WTC11 (cell line): ENCODE measurements at regions not wholly inside any gene's neighbourhood (a gene's known extent, or its start where the extent isn't known, plus 50 kb on each side); places are given as distances from the start of the nearest gene placed in this dataset.

Experiments
- ATAC-seq: fragments of 200-7000 bp; cut with Tn5 transposase; 2 replicates; pipeline ENCODE4 v1.10.0; 2021; ENCODE audit warnings: mild to moderate bottlenecking, moderate library complexity
- CTCF ChIA-PET: fragments of 300-600 bp; sonication (Branson Sonifier 250); formaldehyde crosslinking; loops from one replicate; lab custom pipeline; 2021; ENCODE audit warnings: antibody characterized with exemption; lab: Charles Lee
- POLR2A ChIA-PET: fragments of 350-600 bp; sonication (Branson Sonifier 250); formaldehyde crosslinking; loops from one replicate; lab custom pipeline; 2021; ENCODE audit warnings: antibody characterized with exemption; lab: Charles Lee
- DNase-seq: peaks from one replicate; pipeline ENCODE4 v3.0.0; 2021; ENCODE audit warnings: low spot score
- H3K27ac Mint-ChIP-seq: 2 replicates; pipeline ENCODE4 v1.8.0; 2021; ENCODE audit warnings: mixed read lengths
- H3K27me3 Mint-ChIP-seq: 2 replicates; pipeline ENCODE4 v1.8.0; 2021; ENCODE audit warnings: low read depth, mild to moderate bottlenecking, moderate library complexity, mixed read lengths
- H3K36me3 Mint-ChIP-seq: 2 replicates; pipeline ENCODE4 v1.8.0; 2021; ENCODE audit warnings: mixed read lengths
- H3K4me1 Mint-ChIP-seq: 2 replicates; pipeline ENCODE4 v1.8.0; 2022; ENCODE audit warnings: mixed read lengths
- H3K4me3 Mint-ChIP-seq: 2 replicates; pipeline ENCODE4 v1.8.0; 2021; ENCODE audit warnings: mild to moderate bottlenecking, moderate library complexity, mixed read lengths
- H3K9me3 Mint-ChIP-seq: 2 replicates; pipeline ENCODE4 v1.8.0; 2021; ENCODE audit warnings: mixed read lengths
- ATF1 ChIP-seq: sonication (generic); formaldehyde crosslinking; IDR thresholded peaks from 2 replicates; pipeline ENCODE4 v1.8.1; 2023; ENCODE audit warnings: mild to moderate bottlenecking, moderate library complexity, missing genetic modification reagents
- CBFB ChIP-seq: sonication (generic); formaldehyde crosslinking; IDR thresholded peaks from 2 replicates; pipeline ENCODE4 v1.8.1; 2022; ENCODE audit warnings: mild to moderate bottlenecking, low read depth, missing genetic modification reagents
- CREM ChIP-seq: sonication (generic); formaldehyde crosslinking; IDR thresholded peaks from 2 replicates; pipeline ENCODE4 v1.8.1; 2022; ENCODE audit warnings: mild to moderate bottlenecking, missing genetic modification reagents, moderate library complexity
- E2F4 ChIP-seq: sonication (generic); formaldehyde crosslinking; IDR thresholded peaks from 2 replicates; pipeline ENCODE4 v1.8.1; 2022; ENCODE audit warnings: low read depth, mild to moderate bottlenecking, moderate library complexity, missing genetic modification reagents, borderline replicate concordance
- ELF4 ChIP-seq: sonication (generic); formaldehyde crosslinking; IDR thresholded peaks from 2 replicates; pipeline ENCODE4 v1.8.1; 2022; ENCODE audit warnings: low read depth, mild to moderate bottlenecking, moderate library complexity, missing genetic modification reagents
- ETV6 ChIP-seq: sonication (generic); formaldehyde crosslinking; IDR thresholded peaks from 2 replicates; pipeline ENCODE4 v1.8.1; 2022; ENCODE audit warnings: mild to moderate bottlenecking, missing genetic modification reagents
- FOXK1 ChIP-seq: sonication (generic); formaldehyde crosslinking; IDR thresholded peaks from 2 replicates; pipeline ENCODE4 v1.8.0; 2022; ENCODE audit warnings: mild to moderate bottlenecking, moderate library complexity, missing genetic modification reagents
- FOXP1 ChIP-seq: sonication (generic); formaldehyde crosslinking; IDR thresholded peaks from 2 replicates; pipeline ENCODE4 v1.8.0; 2022; ENCODE audit warnings: missing genetic modification reagents, mild to moderate bottlenecking, moderate library complexity, borderline replicate concordance
- HMGA2 ChIP-seq: fragments of 250-450 bp; sonication (Bioruptor Pico); IDR thresholded peaks from 2 replicates; pipeline ENCODE4 v1.4.0; 2021; ENCODE audit warnings: mild to moderate bottlenecking, moderate library complexity
- MYBL2 ChIP-seq: sonication (generic); formaldehyde crosslinking; IDR thresholded peaks from 2 replicates; pipeline ENCODE4 v1.8.1; 2023; ENCODE audit warnings: mild to moderate bottlenecking, moderate library complexity, missing genetic modification reagents
- NFE2L1 ChIP-seq: sonication (generic); formaldehyde crosslinking; IDR thresholded peaks from 2 replicates; pipeline ENCODE4 v1.8.1; 2023; ENCODE audit warnings: missing genetic modification reagents
- OVOL2 ChIP-seq: fragments of 250-450 bp; sonication (Bioruptor Pico); IDR thresholded peaks from 2 replicates; pipeline ENCODE4 v1.9.0; 2021; ENCODE audit warnings: mild to moderate bottlenecking, borderline replicate concordance
- PRRX2 ChIP-seq: fragments of 250-450 bp; sonication (Bioruptor Pico); IDR thresholded peaks from 2 replicates; pipeline ENCODE4 v1.8.0; 2021; ENCODE audit warnings: mild to moderate bottlenecking
- SMAD3 ChIP-seq: sonication (generic); formaldehyde crosslinking; IDR thresholded peaks from 2 replicates; pipeline ENCODE4 v1.8.0; 2022; ENCODE audit warnings: missing genetic modification reagents, mild to moderate bottlenecking, borderline replicate concordance
- SMAD4 ChIP-seq: sonication (generic); formaldehyde crosslinking; IDR thresholded peaks from 2 replicates; pipeline ENCODE4 v1.8.0; 2022; ENCODE audit warnings: mild to moderate bottlenecking, missing genetic modification reagents
- TEAD4 ChIP-seq: sonication (generic); formaldehyde crosslinking; IDR thresholded peaks from 2 replicates; pipeline ENCODE4 v1.8.0; 2022; ENCODE audit warnings: mild to moderate bottlenecking, missing genetic modification reagents
- ZMAT4 ChIP-seq: fragments of 250-450 bp; sonication (Bioruptor Pico); IDR thresholded peaks from 2 replicates; pipeline ENCODE4 v1.9.0; 2021; ENCODE audit warnings: mild to moderate bottlenecking
- ZNF121 ChIP-seq: sonication (generic); formaldehyde crosslinking; IDR thresholded peaks from 2 replicates; pipeline ENCODE4 v1.8.0; 2023; ENCODE audit warnings: missing genetic modification reagents
- ZNF317 ChIP-seq: sonication (generic); formaldehyde crosslinking; IDR thresholded peaks from 2 replicates; pipeline ENCODE4 v1.8.1; 2023; ENCODE audit warnings: low read depth, mild to moderate bottlenecking, moderate library complexity, missing genetic modification reagents, borderline replicate concordance
- TF ChIP-seq, protein P1 (sequence below): sonication (generic); formaldehyde crosslinking; IDR thresholded peaks from 2 replicates; pipeline ENCODE4 v1.8.0; 2022; ENCODE audit warnings: mild to moderate bottlenecking, missing genetic modification reagents
- TF ChIP-seq, protein P2 (sequence below): sonication (generic); formaldehyde crosslinking; IDR thresholded peaks from 2 replicates; pipeline ENCODE4 v1.8.1; 2022; ENCODE audit warnings: low read depth, missing genetic modification reagents, borderline replicate concordance
- TF ChIP-seq, protein P3 (sequence below): sonication (generic); formaldehyde crosslinking; IDR thresholded peaks from 2 replicates; pipeline ENCODE4 v1.8.1; 2022; ENCODE audit warnings: mild to moderate bottlenecking, moderate library complexity, missing genetic modification reagents
- TF ChIP-seq, protein P4 (sequence below): sonication (generic); formaldehyde crosslinking; IDR thresholded peaks from 2 replicates; pipeline ENCODE4 v1.8.1; 2022; ENCODE audit warnings: missing genetic modification reagents, borderline replicate concordance

GRCh38 chr15:91622235-91622634 is 231.3 kb upstream of the SLCO3A1 start (continued):
- TF ChIP-seq E2F4 (CRISPR knock-in tag) (no peak), PRRX2 (CRISPR knock-in tag) (no peak)

DNA sequence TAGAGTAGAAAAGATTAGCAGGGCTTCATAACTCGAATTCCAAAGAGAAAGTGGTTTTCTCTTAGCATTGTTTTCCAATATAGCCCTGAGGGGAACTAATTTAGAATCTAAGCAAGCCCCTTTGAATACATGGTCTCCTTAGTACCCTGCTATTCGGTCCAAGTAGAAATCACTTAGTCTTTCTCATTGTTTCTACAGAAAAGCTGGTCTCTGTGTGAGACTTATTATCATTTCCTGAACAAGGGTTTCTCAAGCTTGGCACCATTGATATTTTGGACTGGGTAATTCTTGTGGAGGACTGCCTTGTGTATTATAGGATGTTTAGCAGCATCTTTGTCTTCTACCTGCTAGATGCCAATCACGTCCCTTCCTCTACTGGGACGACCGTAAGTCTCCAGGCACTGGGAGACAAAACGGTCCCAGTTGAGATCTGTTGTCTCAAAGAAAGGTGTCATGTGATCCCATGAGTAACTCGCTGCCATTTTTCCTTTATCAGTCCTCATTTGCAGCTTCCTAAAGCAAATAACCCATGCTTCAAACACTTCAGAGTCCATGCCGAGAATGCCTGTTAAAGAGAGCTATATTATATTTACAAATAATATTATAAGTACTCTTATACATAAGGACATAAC is 230.7 kb upstream of the SLCO3A1 start:
- H3K27ac Mint-ChIP-seq, result no peak overlapping the region
- ChIA-PET CTCF (no interaction called here), POLR2A (no interaction called here)
- TF ChIP-seq, protein P1, sequence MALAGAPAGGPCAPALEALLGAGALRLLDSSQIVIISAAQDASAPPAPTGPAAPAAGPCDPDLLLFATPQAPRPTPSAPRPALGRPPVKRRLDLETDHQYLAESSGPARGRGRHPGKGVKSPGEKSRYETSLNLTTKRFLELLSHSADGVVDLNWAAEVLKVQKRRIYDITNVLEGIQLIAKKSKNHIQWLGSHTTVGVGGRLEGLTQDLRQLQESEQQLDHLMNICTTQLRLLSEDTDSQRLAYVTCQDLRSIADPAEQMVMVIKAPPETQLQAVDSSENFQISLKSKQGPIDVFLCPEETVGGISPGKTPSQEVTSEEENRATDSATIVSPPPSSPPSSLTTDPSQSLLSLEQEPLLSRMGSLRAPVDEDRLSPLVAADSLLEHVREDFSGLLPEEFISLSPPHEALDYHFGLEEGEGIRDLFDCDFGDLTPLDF (CRISPR knock-in tag), result no peak
- TF ChIP-seq FOXP1 (CRISPR knock-in tag) (no peak), CREM (no peak), MYBL2 (CRISPR knock-in tag) (no peak), SMAD3 (CRISPR knock-in tag) (no peak), ETV6 (CRISPR knock-in tag) (no peak)
- TF ChIP-seq, protein P2, sequence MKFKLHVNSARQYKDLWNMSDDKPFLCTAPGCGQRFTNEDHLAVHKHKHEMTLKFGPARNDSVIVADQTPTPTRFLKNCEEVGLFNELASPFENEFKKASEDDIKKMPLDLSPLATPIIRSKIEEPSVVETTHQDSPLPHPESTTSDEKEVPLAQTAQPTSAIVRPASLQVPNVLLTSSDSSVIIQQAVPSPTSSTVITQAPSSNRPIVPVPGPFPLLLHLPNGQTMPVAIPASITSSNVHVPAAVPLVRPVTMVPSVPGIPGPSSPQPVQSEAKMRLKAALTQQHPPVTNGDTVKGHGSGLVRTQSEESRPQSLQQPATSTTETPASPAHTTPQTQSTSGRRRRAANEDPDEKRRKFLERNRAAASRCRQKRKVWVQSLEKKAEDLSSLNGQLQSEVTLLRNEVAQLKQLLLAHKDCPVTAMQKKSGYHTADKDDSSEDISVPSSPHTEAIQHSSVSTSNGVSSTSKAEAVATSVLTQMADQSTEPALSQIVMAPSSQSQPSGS, result no peak
- H3K9me3 Mint-ChIP-seq, result peaks cover 10% of the 10 kb centered on the region
- no peak for ATAC-seq
- no peaks in the 10 kb centered on the region for H3K27me3 Mint-ChIP-seq
- H3K4me1 Mint-ChIP-seq, result peaks cover 16% of the 10 kb centered on the region
- no peak overlapping the region for H3K4me3 Mint-ChIP-seq
- no peak for DNase-seq
- no peaks in the 10 kb centered on the region for H3K36me3 Mint-ChIP-seq

GRCh38 chr15:91624353-91624968 is 229.0 kb upstream of the SLCO3A1 start:
- POLR2A ChIA-PET, result no interaction called here
- CTCF ChIA-PET, result no interaction called here

GRCh38 chr15:91625506-91625905 is 228.0 kb upstream of the SLCO3A1 start:
- Mint-ChIP-seq H3K9me3 (peaks cover 8% of the 10 kb centered on the region), H3K36me3 (no peaks in the 10 kb centered on the region), H3K27ac (no peak overlapping the region), H3K4me3 (no peak overlapping the region), H3K4me1 (peaks cover 10% of the 10 kb centered on the region), H3K27me3 (no peaks in the 10 kb centered on the region)
- CTCF ChIA-PET, result no interaction called here
- DNase-seq, result no peak
- ATAC-seq, result no peak
- POLR2A ChIA-PET, result no interaction called here
- TF ChIP-seq ELF4 (CRISPR knock-in tag) (no peak), HMGA2 (CRISPR knock-in tag) (no peak), MYBL2 (CRISPR knock-in tag) (no peak), FOXK1 (CRISPR knock-in tag) (no peak), CBFB (CRISPR knock-in tag) (no peak), PRRX2 (CRISPR knock-in tag) (no peak), ZNF317 (CRISPR knock-in tag) (no peak), ATF1 (CRISPR knock-in tag) (no peak), ZMAT4 (CRISPR knock-in tag) (no peak), SMAD4 (CRISPR knock-in tag) (no peak), NFE2L1 (CRISPR knock-in tag) (no peak), OVOL2 (no peak)
- TF ChIP-seq, protein P3, sequence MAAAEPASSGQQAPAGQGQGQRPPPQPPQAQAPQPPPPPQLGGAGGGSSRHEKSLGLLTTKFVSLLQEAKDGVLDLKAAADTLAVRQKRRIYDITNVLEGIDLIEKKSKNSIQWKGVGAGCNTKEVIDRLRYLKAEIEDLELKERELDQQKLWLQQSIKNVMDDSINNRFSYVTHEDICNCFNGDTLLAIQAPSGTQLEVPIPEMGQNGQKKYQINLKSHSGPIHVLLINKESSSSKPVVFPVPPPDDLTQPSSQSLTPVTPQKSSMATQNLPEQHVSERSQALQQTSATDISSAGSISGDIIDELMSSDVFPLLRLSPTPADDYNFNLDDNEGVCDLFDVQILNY, result no peak
- TF ChIP-seq, protein P4, sequence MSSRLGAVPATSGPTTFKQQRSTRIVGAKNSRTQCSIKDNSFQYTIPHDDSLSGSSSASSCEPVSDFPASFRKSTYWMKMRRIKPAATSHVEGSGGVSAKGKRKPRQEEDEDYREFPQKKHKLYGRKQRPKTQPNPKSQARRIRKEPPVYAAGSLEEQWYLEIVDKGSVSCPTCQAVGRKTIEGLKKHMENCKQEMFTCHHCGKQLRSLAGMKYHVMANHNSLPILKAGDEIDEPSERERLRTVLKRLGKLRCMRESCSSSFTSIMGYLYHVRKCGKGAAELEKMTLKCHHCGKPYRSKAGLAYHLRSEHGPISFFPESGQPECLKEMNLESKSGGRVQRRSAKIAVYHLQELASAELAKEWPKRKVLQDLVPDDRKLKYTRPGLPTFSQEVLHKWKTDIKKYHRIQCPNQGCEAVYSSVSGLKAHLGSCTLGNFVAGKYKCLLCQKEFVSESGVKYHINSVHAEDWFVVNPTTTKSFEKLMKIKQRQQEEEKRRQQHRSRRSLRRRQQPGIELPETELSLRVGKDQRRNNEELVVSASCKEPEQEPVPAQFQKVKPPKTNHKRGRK (CRISPR knock-in tag), result no peak

More at GRCh38 chr15:91624353-91624968, 229.0 kb upstream of the SLCO3A1 start:
- Mint-ChIP-seq H3K4me3 (no peak overlapping the region), H3K27ac (no peak overlapping the region), H3K4me1 (peaks cover 16% of the 10 kb centered on the region), H3K36me3 (no peaks in the 10 kb centered on the region), H3K9me3 (peaks cover 8% of the 10 kb centered on the region), H3K27me3 (no peaks in the 10 kb centered on the region)
- ATAC-seq (no peak), DNase-seq (no peak)
- TF ChIP-seq SMAD4 (CRISPR knock-in tag), result no peak
- TF ChIP-seq NFE2L1 (CRISPR knock-in tag), result no peak
- TF ChIP-seq, protein P3, result no peak
- TF ChIP-seq ZNF121 (CRISPR knock-in tag), result no peak
- no peak for TF ChIP-seq TEAD4 (CRISPR knock-in tag)
